ENCODE measurements at regions not wholly inside any gene's neighbourhood (a gene's known extent, or its start where the extent isn't known, plus 50 kb on each side); places are given as distances from the start of the nearest gene placed in this dataset.

- H3K9me3 Mint-ChIP-seq, result no peaks in the 10 kb centered on the region
- Histone ChIP-seq H3F3A (replicated peaks; ENCODE audit: low read depth) (no peaks in the 10 kb centered on the region), H3K36me3 (ENCODE audit: insufficient read depth) (no peaks in the 10 kb centered on the region), H3K4me3 (no peak overlapping the region), H3K27me3 (ENCODE audit: insufficient read depth) (no peaks in the 10 kb centered on the region), H3K4me1 (ENCODE audit: insufficient read depth) (peaks cover 13% of the 10 kb centered on the region; the same call in 1 of the 2 replicates), H3K27ac (ENCODE audit: low read depth) (no peak overlapping the region), H3K9me2 (ENCODE audit: insufficient read depth) (no peaks in the 10 kb centered on the region), H3K79me2 (replicated peaks; ENCODE audit: insufficient read depth) (no peaks in the 10 kb centered on the region), H2AFZ (no peak overlapping the region), H4K20me1 (replicated peaks; ENCODE audit: insufficient read depth) (no peaks in the 10 kb centered on the region), H3K4me2 (no peak overlapping the region)
- H3K4me3 Mint-ChIP-seq, result no peak overlapping the region
- H3K36me3 Mint-ChIP-seq (ENCODE audit: low read depth), result no peaks in the 10 kb centered on the region
- H3K4me1 Mint-ChIP-seq, result peaks cover 17% of the 10 kb centered on the region; the same call in 2 of the 3 replicates
- H3K27ac Mint-ChIP-seq, result no peak overlapping the region
- H3K27me3 Mint-ChIP-seq (ENCODE audit: insufficient read depth, low read depth, poor library complexity), result no peaks in the 10 kb centered on the region
- ATAC-seq (no peak), DNase-seq (ENCODE audit: low spot score) (no peak)
- TF ChIP-seq ZNF331 (CRISPR knock-in tag; IDR thresholded peaks at IDR 0.05; ENCODE audit: low read depth) (no peak), STAT1 (IDR thresholded peaks at IDR 0.05; ENCODE audit: unreplicated experiment) (no peak), POLR2AphosphoS5 (IDR thresholded peaks at IDR 0.05; ENCODE audit: low read depth) (no peak), EZH2 (IDR thresholded peaks at IDR 0.05; ENCODE audit: low read depth, unreplicated experiment) (no peak), CTCF (conservative IDR thresholded peaks at IDR 0.05; ENCODE audit: low read depth in 2 of 2) (no peak), REST (IDR thresholded peaks at IDR 0.05; ENCODE audit: unreplicated experiment) (no peak), ZNF462 (CRISPR knock-in tag; IDR thresholded peaks at IDR 0.05) (no peak), NANOG (IDR thresholded peaks at IDR 0.05; ENCODE audit: borderline replicate concordance) (no peak), JUNB (IDR thresholded peaks at IDR 0.05; ENCODE audit: unreplicated experiment) (no peak), ZNF114 (CRISPR knock-in tag; IDR thresholded peaks at IDR 0.05) (no peak), EZH2phosphoT487 (IDR thresholded peaks at IDR 0.05; ENCODE audit: unreplicated experiment) (no peak), CREB1 (CRISPR knock-in tag; IDR thresholded peaks at IDR 0.05; ENCODE audit: low read depth) (no peak), ETS1 (IDR thresholded peaks at IDR 0.05) (no peak)
These were observed 51.6 kb upstream of the CNTLN start for GRCh38 chr9:17083258-17083657.
